Thyroid gland (tissue), 4 donors: ENCODE measurements at regions not wholly inside any gene's neighbourhood (a gene's known extent, or its start where the extent isn't known, plus 50 kb on each side); places are given as distances from the start of the nearest gene placed in this dataset.

Source experiments
- DNase-seq, 2 donors: peaks; one replicate each; pipeline ENCODE4 v3.0.0-alpha.2; 2019
- H3K27ac ChIP-seq, 3 donors: fragments of 200-600 bp; sonication (generic); 1 replicate in 2 of 3; 2 replicates in 1 of 3; pipeline ENCODE4 v1.5.1; 2016 to 2019; ENCODE audit warnings: mild to moderate bottlenecking in 1 of 3, moderate library complexity in 1 of 3
- H3K27me3 ChIP-seq: fragments of 200-600 bp; sonication (generic); one replicate; pipeline ENCODE4 v1.5.1; 2019
- H3K36me3 ChIP-seq, 2 donors: fragments of 200-600 bp; sonication (generic); one replicate each; pipeline ENCODE4 v1.5.1; 2016 to 2019
- H3K4me1 ChIP-seq, 2 donors: fragments of 200-600 bp; sonication (generic); one replicate each; pipeline ENCODE4 v1.5.1; 2017 to 2019
- H3K4me3 ChIP-seq, 3 donors: fragments of 200-600 bp; sonication (generic); replicated peaks in 1 of 3; 1 replicate in 2 of 3; 2 replicates in 1 of 3; pipeline ENCODE4 v1.5.1; 2016; ENCODE audit warnings: mild to moderate bottlenecking in 1 of 3
- H3K9me3 ChIP-seq: fragments of 200-600 bp; sonication (generic); one replicate; pipeline ENCODE4 v1.5.1; 2017
- CTCF ChIP-seq, 6 experiments: fragments of 200-600 bp in 3 of 6; fragments of 450-650 bp in 3 of 6; sonication (generic) in 3 of 6; IDR thresholded peaks; one replicate each; pipeline ENCODE4 v1.5.1; 2016 to 2019; ENCODE audit warnings: antibody characterized with exemption in 6 of 6, mild to moderate bottlenecking in 2 of 6, inconsistent platforms in 1 of 6, moderate library complexity in 1 of 6
- POLR2A ChIP-seq, 2 donors: fragments of 450-650 bp; IDR thresholded peaks; one replicate each; pipeline ENCODE4 v1.6.1; 2017; ENCODE audit warnings: antibody characterized with exemption in 2 of 2, mild to moderate bottlenecking in 2 of 2, moderate library complexity in 1 of 2
- WGBS, 2 donors: methylation state at CpG; one replicate each; pipeline ENCODE4 v1.1.5; 2017; 5-methylcytosine and 5-hydroxymethylcytosine counted together
- intact Hi-C: fragments of 100-400 bp; cut with DNase I; formaldehyde crosslinking; loops from one replicate; pipeline ENCODE4 v1.15.1; 2023

- no peak for DNase-seq
- 61 to 63% methylated on average over 6 to 14 of the region's 15 CpGs for WGBS, 2 donors
- Histone ChIP-seq H3K4me1 (peaks cover 6 to 16% of the 10 kb centered on the region in 2 donors), H3K36me3 (no peaks in the 10 kb centered on the region), H3K9me3 (no peaks in the 10 kb centered on the region), H3K4me3 (no peak overlapping the region), H3K27me3 (no peaks in the 10 kb centered on the region), H3K27ac (peak overlapping the region in 1 of 3 donors; percentile 50)
- intact Hi-C loops: no loop called here
- no peak for TF ChIP-seq POLR2A (IDR thresholded peaks at IDR 0.05)
- no peak for TF ChIP-seq CTCF (IDR thresholded peaks at IDR 0.05)
Measured at GRCh38 chr21:43348170-43348766, 78.7 kb downstream of the SIK1 start.

- Histone ChIP-seq H3K27ac (no peak overlapping the region), H3K27me3 (no peaks in the 10 kb centered on the region)
- WGBS, 2 donors: 85 to 91% methylated on average over 21 of the region's 21 CpGs
Measured at GRCh38 chr21:43347461-43348169, 79.3 kb downstream of the SIK1 start.

GRCh38 chr21:43346551-43346950 lies 80.4 kb downstream of the SIK1 start:
- Histone ChIP-seq H3K9me3 (no peaks in the 10 kb centered on the region), H3K4me1 (peaks cover 6 to 19% of the 10 kb centered on the region in 2 donors), H3K4me3 (no peak overlapping the region), H3K27me3 (no peaks in the 10 kb centered on the region), H3K36me3 (no peaks in the 10 kb centered on the region), H3K27ac (no peak overlapping the region)
- 92 to 98% methylated on average over 7 to 9 of the region's 13 CpGs for WGBS, 2 donors
- DNase-seq: no peak
- TF ChIP-seq POLR2A (IDR thresholded peaks at IDR 0.05) (no peak), CTCF (IDR thresholded peaks at IDR 0.05) (no peak)
- intact Hi-C loops: no loop called here

More at GRCh38 chr21:43347461-43348169, 79.3 kb downstream of the SIK1 start:
- no peaks in the 10 kb centered on the region for H3K9me3 ChIP-seq
- H3K4me1 ChIP-seq: peaks cover 6 to 19% of the 10 kb centered on the region in 2 donors
- no peak for TF ChIP-seq CTCF (IDR thresholded peaks at IDR 0.05)
- TF ChIP-seq POLR2A (IDR thresholded peaks at IDR 0.05): no peak
- no peaks in the 10 kb centered on the region for H3K36me3 ChIP-seq
- DNase-seq: no peak
- intact Hi-C loops: no loop called here
- H3K4me3 ChIP-seq: no peak overlapping the region

GRCh38 chr21:43345746-43346409 lies 81.1 kb downstream of the SIK1 start:
- intact Hi-C loops: no loop called here
- H3K4me1 ChIP-seq: peaks cover 6 to 19% of the 10 kb centered on the region in 2 donors
- H3K27ac ChIP-seq: no peak overlapping the region

More at GRCh38 chr21:43345746-43346409, 81.1 kb downstream of the SIK1 start:
- no peak for DNase-seq
- 88 to 91% methylated on average over 25 to 28 of the region's 29 CpGs for WGBS, 2 donors
- TF ChIP-seq CTCF (IDR thresholded peaks at IDR 0.05) (no peak), POLR2A (IDR thresholded peaks at IDR 0.05) (no peak)
- H3K9me3 ChIP-seq: no peaks in the 10 kb centered on the region
- no peaks in the 10 kb centered on the region for H3K27me3 ChIP-seq
- H3K4me3 ChIP-seq: no peak overlapping the region
- no peaks in the 10 kb centered on the region for H3K36me3 ChIP-seq
